ENCODE measurements at regions not wholly inside any gene's neighbourhood (a gene's known extent, or its start where the extent isn't known, plus 50 kb on each side); places are given as distances from the start of the nearest gene placed in this dataset.

DNA sequence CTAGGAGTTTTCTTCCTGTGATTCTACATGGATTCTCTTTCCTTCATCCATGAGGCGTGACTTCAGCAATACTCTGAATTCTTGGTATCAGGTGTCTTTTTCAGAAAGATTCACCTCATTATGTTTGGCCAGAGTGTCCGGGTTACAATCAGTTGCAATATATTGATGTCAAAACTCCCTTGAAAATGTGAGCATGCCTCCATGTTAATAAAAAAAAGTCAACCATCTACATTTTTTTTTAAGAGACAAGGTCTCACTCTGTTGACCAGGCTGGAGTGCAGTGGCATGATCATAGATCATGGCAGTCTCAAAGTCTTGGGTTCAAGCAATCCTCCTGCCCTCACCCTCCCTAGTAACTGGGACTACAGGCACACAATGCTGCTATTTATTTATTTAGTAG lies 80.9 kb upstream of the NEUROD1 start:
- Mint-ChIP-seq H3K27ac (no peak overlapping the region), H3K9me3 (ENCODE audit: low read depth) (peaks cover 7% of the 10 kb centered on the region), H3K4me3 (ENCODE audit: low read depth) (no peak overlapping the region), H3K36me3 (ENCODE audit: insufficient read depth) (no peaks in the 10 kb centered on the region), H3K27me3 (peaks cover 3% of the 10 kb centered on the region), H3K4me1 (ENCODE audit: low read depth) (peaks cover 19% of the 10 kb centered on the region)
- no peak for DNase-seq (ENCODE audit: low spot score, unreplicated experiment)
- no peak for TF ChIP-seq CTCF (IDR thresholded peaks at IDR 0.05; ENCODE audit: unreplicated experiment)

- TF ChIP-seq CTCF (IDR thresholded peaks at IDR 0.05; ENCODE audit: unreplicated experiment): no peak
- Mint-ChIP-seq H3K27ac (no peak overlapping the region), H3K4me3 (ENCODE audit: low read depth) (no peak overlapping the region), H3K27me3 (peaks cover 3% of the 10 kb centered on the region), H3K4me1 (ENCODE audit: low read depth) (peaks cover 19% of the 10 kb centered on the region), H3K36me3 (ENCODE audit: insufficient read depth) (no peaks in the 10 kb centered on the region), H3K9me3 (ENCODE audit: low read depth) (peaks cover 7% of the 10 kb centered on the region)
- DNase-seq (ENCODE audit: low spot score, unreplicated experiment): no peak
These were observed 81.7 kb upstream of the NEUROD1 start for GRCh38 chr2:181762000-181762399.

DNA sequence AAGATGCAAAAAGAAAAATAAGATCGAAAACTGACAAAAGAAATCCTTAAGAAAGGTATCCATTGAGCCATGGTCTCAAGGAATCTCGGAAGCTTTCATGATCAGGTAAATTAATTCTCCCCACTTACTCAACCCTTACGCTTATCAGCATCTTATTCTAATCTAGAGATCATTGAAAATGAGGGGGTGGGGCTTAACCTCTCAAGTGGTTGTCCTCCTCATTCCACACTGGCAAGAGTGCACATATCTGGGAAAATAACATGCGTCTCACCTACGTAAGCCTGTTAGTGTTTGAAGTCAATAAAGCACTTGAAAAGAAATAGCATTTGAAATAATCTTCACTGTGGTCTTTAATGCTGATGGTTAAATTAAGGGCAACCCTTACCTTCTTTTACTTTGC lies 82.5 kb upstream of the NEUROD1 start:
- peaks cover 3% of the 10 kb centered on the region for H3K27me3 Mint-ChIP-seq
- no peak overlapping the region for H3K27ac Mint-ChIP-seq
- H3K4me1 Mint-ChIP-seq (ENCODE audit: low read depth): peaks cover 19% of the 10 kb centered on the region

DNA sequence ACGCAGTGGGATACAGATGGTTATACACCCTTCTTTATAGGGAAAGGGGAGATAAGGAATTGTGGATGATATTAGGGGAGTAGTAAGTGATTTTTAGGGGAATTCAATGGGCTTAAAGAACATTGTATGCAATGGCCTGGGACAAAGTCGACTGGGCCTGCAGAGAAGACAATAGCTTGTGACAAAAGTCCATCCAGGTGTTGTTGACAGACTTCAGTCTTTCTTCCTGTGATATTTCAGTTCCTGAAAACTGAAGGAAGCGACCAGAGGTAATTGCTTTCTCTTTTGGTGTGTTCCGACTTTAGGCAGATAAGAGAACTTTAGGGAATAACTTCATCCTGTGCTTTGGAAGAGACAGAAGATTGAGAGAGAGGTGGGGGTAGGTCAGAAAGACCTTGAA lies 83.1 kb upstream of the NEUROD1 start:
- no peak overlapping the region for H3K4me3 Mint-ChIP-seq (ENCODE audit: low read depth)
- no peak for TF ChIP-seq CTCF (IDR thresholded peaks at IDR 0.05; ENCODE audit: unreplicated experiment)
- no peaks in the 10 kb centered on the region for H3K36me3 Mint-ChIP-seq (ENCODE audit: insufficient read depth)
- peaks cover 7% of the 10 kb centered on the region for H3K9me3 Mint-ChIP-seq (ENCODE audit: low read depth)
- peaks cover 3% of the 10 kb centered on the region for H3K27me3 Mint-ChIP-seq
- no peak overlapping the region for H3K27ac Mint-ChIP-seq
- DNase-seq (ENCODE audit: low spot score, unreplicated experiment): no peak
- H3K4me1 Mint-ChIP-seq (ENCODE audit: low read depth): peaks cover 19% of the 10 kb centered on the region

More for the DNA sequence above, 82.5 kb upstream of the NEUROD1 start:
- Mint-ChIP-seq H3K4me3 (ENCODE audit: low read depth) (no peak overlapping the region), H3K9me3 (ENCODE audit: low read depth) (peaks cover 7% of the 10 kb centered on the region), H3K36me3 (ENCODE audit: insufficient read depth) (no peaks in the 10 kb centered on the region)
- no peak for TF ChIP-seq CTCF (IDR thresholded peaks at IDR 0.05; ENCODE audit: unreplicated experiment)
- no peak for DNase-seq (ENCODE audit: low spot score, unreplicated experiment)

DNA sequence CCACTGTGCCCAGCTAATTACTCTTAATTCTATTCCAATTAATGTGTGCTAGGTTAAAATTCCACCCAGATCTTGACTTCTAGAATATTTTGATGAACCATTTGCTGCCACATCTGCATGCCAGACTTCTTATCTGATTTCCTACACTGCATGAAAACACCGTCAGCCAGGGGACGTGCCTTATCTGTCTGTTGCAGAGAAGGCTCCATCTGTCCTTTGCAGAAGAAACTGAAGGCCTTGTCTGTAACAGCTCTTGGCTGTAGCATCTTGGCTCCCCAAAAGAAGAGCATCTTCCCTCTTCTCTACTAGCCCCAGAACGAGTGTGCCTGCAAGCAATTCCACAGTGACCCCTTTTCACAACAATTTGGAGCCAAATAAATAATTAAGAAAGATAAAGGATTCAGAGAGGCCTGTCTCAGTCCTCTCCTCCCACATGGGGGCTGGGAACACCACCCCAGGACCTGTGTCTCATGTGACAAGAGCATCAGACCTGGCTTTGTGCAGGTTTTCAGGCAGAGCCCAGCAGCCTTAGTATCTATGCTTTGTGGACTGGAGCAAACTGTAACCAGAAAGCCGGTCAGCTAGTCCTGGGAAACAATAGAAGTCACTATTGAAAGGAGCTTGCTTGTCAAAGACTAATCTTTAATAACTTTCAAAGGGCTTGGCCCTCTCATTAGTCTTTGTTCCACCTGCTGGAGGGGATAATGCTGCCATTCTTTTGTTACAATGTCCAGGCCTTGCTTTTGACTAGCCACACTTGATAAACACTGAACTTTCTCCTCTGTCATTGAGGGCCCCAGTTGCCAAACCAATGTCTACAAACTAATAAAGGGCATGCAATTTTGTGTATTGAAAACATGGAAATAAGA lies 84.0 kb upstream of the NEUROD1 start:
- peak overlapping the region; percentile 3 for H3K27ac Mint-ChIP-seq
- H3K27me3 Mint-ChIP-seq: no peaks in the 10 kb centered on the region
- peaks cover 20% of the 10 kb centered on the region for H3K4me1 Mint-ChIP-seq (ENCODE audit: low read depth)
- no peak for TF ChIP-seq CTCF (IDR thresholded peaks at IDR 0.05; ENCODE audit: unreplicated experiment)
- no peaks in the 10 kb centered on the region for H3K36me3 Mint-ChIP-seq (ENCODE audit: insufficient read depth)
- no peak for DNase-seq (ENCODE audit: low spot score, unreplicated experiment)
- H3K4me3 Mint-ChIP-seq (ENCODE audit: low read depth): no peak overlapping the region
- peaks cover 4% of the 10 kb centered on the region for H3K9me3 Mint-ChIP-seq (ENCODE audit: low read depth)

All from progenitor cell of endocrine pancreas (in vitro differentiated cells).